Tibial nerve (tissue), 4 donors: ENCODE measurements at regions not wholly inside any gene's neighbourhood (a gene's known extent, or its start where the extent isn't known, plus 50 kb on each side); places are given as distances from the start of the nearest gene placed in this dataset.

Source experiments
- EP300 ChIP-seq, 2 donors: sonication (generic); formaldehyde crosslinking; IDR thresholded peaks; one replicate each; pipeline ENCODE4 v1.6.1; 2017; ENCODE audit warnings: antibody characterized with exemption in 2 of 2, mild to moderate bottlenecking in 1 of 2
- POLR2A ChIP-seq, 2 donors: fragments of 450-650 bp; IDR thresholded peaks; one replicate each; pipeline ENCODE4 v1.6.1; 2017; ENCODE audit warnings: antibody characterized with exemption in 2 of 2, mild to moderate bottlenecking in 2 of 2, moderate library complexity in 2 of 2
- TF ChIP-seq, protein P1 (sequence below), 5 experiments: fragments of 200-600 bp in 3 of 5; fragments of 450-650 bp in 2 of 5; sonication (generic) in 3 of 5; IDR thresholded peaks; one replicate each; pipeline ENCODE4 v1.5.1; 2016 to 2019; ENCODE audit warnings: antibody characterized with exemption in 5 of 5, mild to moderate bottlenecking in 3 of 5, moderate library complexity in 2 of 5

- TF ChIP-seq EP300 (IDR thresholded peaks at IDR 0.05) (no peak), POLR2A (IDR thresholded peaks at IDR 0.05) (no peak)
- TF ChIP-seq, protein P1, sequence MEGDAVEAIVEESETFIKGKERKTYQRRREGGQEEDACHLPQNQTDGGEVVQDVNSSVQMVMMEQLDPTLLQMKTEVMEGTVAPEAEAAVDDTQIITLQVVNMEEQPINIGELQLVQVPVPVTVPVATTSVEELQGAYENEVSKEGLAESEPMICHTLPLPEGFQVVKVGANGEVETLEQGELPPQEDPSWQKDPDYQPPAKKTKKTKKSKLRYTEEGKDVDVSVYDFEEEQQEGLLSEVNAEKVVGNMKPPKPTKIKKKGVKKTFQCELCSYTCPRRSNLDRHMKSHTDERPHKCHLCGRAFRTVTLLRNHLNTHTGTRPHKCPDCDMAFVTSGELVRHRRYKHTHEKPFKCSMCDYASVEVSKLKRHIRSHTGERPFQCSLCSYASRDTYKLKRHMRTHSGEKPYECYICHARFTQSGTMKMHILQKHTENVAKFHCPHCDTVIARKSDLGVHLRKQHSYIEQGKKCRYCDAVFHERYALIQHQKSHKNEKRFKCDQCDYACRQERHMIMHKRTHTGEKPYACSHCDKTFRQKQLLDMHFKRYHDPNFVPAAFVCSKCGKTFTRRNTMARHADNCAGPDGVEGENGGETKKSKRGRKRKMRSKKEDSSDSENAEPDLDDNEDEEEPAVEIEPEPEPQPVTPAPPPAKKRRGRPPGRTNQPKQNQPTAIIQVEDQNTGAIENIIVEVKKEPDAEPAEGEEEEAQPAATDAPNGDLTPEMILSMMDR (IDR thresholded peaks at IDR 0.05), result no peak
These were observed 740.5 kb downstream of the SORCS1 start for GRCh38 chr10:106424054-106424453.
